ENCODE measurements at regions not wholly inside any gene's neighbourhood (a gene's known extent, or its start where the extent isn't known, plus 50 kb on each side); places are given as distances from the start of the nearest gene placed in this dataset.

DNA sequence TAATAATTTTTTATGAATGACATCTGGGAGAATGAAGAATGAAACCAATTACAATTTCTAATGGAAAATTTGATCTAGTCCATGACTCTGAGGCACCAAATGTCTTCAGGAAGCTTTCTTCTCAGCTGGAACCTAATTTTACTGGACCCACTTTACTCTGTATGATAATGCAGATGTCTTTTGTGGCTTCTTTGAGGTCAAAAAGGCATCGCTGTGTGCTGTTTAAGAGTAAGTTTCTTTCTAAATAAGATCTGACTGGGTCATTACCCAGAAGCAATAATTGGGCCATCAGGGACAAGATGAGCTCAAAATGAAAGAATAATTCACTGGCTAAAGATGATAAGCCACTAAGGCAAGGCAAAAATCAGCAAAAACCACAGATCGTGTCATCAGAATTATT, 633.4 kb downstream of the PSAT1 start:
- Histone ChIP-seq H2AFZ (ENCODE audit: low read length) (no peak overlapping the region), H3K79me2 (ENCODE audit: control insufficient read depth, insufficient read depth, low read length) (no peaks in the 10 kb centered on the region), H3K27ac (ENCODE audit: insufficient read depth, low read length) (no peak overlapping the region), H4K20me1 (ENCODE audit: control insufficient read depth, extremely low read depth, insufficient read depth, low read length) (no peaks in the 10 kb centered on the region), H3K4me3 (replicated peaks in 1 of 4; ENCODE audit: control extremely low read depth in 1 of 4, insufficient read depth in 1 of 4, low read depth in 3 of 4, low read length in 4 of 4) (no peak overlapping the region), H3K27me3 (ENCODE audit: control insufficient read depth, insufficient read depth, low read length) (no peaks in the 10 kb centered on the region), H3K4me1 (ENCODE audit: control insufficient read depth, extremely low read depth, insufficient read depth, low read length) (no peaks in the 10 kb centered on the region), H3K36me3 (ENCODE audit: control insufficient read depth, insufficient read depth, low read length) (no peaks in the 10 kb centered on the region), H3K4me2 (ENCODE audit: extremely low read depth, insufficient read depth, low read length) (no peak overlapping the region), H3K9ac (ENCODE audit: insufficient read depth, low read length) (no peak overlapping the region), H3K9me3 (ENCODE audit: control insufficient read depth, insufficient read depth, low read depth, low read length) (no peaks in the 10 kb centered on the region)
- TF ChIP-seq EZH2 (IDR thresholded peaks at IDR 0.05; ENCODE audit: low read length, missing control alignments), result no peak
- TF ChIP-seq, protein P1, sequence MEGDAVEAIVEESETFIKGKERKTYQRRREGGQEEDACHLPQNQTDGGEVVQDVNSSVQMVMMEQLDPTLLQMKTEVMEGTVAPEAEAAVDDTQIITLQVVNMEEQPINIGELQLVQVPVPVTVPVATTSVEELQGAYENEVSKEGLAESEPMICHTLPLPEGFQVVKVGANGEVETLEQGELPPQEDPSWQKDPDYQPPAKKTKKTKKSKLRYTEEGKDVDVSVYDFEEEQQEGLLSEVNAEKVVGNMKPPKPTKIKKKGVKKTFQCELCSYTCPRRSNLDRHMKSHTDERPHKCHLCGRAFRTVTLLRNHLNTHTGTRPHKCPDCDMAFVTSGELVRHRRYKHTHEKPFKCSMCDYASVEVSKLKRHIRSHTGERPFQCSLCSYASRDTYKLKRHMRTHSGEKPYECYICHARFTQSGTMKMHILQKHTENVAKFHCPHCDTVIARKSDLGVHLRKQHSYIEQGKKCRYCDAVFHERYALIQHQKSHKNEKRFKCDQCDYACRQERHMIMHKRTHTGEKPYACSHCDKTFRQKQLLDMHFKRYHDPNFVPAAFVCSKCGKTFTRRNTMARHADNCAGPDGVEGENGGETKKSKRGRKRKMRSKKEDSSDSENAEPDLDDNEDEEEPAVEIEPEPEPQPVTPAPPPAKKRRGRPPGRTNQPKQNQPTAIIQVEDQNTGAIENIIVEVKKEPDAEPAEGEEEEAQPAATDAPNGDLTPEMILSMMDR (conservative IDR thresholded peaks at IDR 0.05 in 1 of 2, IDR thresholded peaks at IDR 0.05 in 1 of 2; ENCODE audit: low read depth in 1 of 2, low read length in 2 of 2), result no peak
- no peak for DNase-seq (ENCODE audit: low read depth in 2 of 2)

- no peak for TF ChIP-seq EZH2 (IDR thresholded peaks at IDR 0.05; ENCODE audit: low read length, missing control alignments)
- TF ChIP-seq, protein P1 (conservative IDR thresholded peaks at IDR 0.05 in 1 of 2, IDR thresholded peaks at IDR 0.05 in 1 of 2; ENCODE audit: low read depth in 1 of 2, low read length in 2 of 2), result no peak
- Histone ChIP-seq H3K36me3 (ENCODE audit: control insufficient read depth, insufficient read depth, low read length) (no peaks in the 10 kb centered on the region), H3K9ac (ENCODE audit: insufficient read depth, low read length) (no peak overlapping the region), H3K9me3 (ENCODE audit: control insufficient read depth, insufficient read depth, low read depth, low read length) (no peaks in the 10 kb centered on the region), H2AFZ (ENCODE audit: low read length) (no peak overlapping the region), H4K20me1 (ENCODE audit: control insufficient read depth, extremely low read depth, insufficient read depth, low read length) (no peaks in the 10 kb centered on the region), H3K27ac (ENCODE audit: insufficient read depth, low read length) (no peak overlapping the region), H3K4me2 (ENCODE audit: extremely low read depth, insufficient read depth, low read length) (peak overlapping the region; percentile 57), H3K27me3 (ENCODE audit: control insufficient read depth, insufficient read depth, low read length) (no peaks in the 10 kb centered on the region), H3K79me2 (ENCODE audit: control insufficient read depth, insufficient read depth, low read length) (no peaks in the 10 kb centered on the region), H3K4me1 (ENCODE audit: control insufficient read depth, extremely low read depth, insufficient read depth, low read length) (no peaks in the 10 kb centered on the region), H3K4me3 (replicated peaks in 1 of 4; ENCODE audit: control extremely low read depth in 1 of 4, insufficient read depth in 1 of 4, low read depth in 3 of 4, low read length in 4 of 4) (no peak overlapping the region)
- DNase-seq (ENCODE audit: low read depth in 2 of 2), result peak; percentile 65 to 84
These were observed 636.1 kb downstream of the PSAT1 start for GRCh38 chr9:78932849-78933627.

- H3K9me3 ChIP-seq (ENCODE audit: control insufficient read depth, insufficient read depth, low read depth, low read length), result no peaks in the 10 kb centered on the region
- H3K4me3 ChIP-seq (replicated peaks in 1 of 4; ENCODE audit: control extremely low read depth in 1 of 4, insufficient read depth in 1 of 4, low read depth in 3 of 4, low read length in 4 of 4), result no peak overlapping the region
- no peak overlapping the region for H3K9ac ChIP-seq (ENCODE audit: insufficient read depth, low read length)
- no peak overlapping the region for H3K27ac ChIP-seq (ENCODE audit: insufficient read depth, low read length)
- no peak overlapping the region for H2AFZ ChIP-seq (ENCODE audit: low read length)
- H4K20me1 ChIP-seq (ENCODE audit: control insufficient read depth, extremely low read depth, insufficient read depth, low read length), result no peaks in the 10 kb centered on the region
- no peaks in the 10 kb centered on the region for H3K4me1 ChIP-seq (ENCODE audit: control insufficient read depth, extremely low read depth, insufficient read depth, low read length)
- TF ChIP-seq, protein P1 (conservative IDR thresholded peaks at IDR 0.05 in 1 of 2, IDR thresholded peaks at IDR 0.05 in 1 of 2; ENCODE audit: low read depth in 1 of 2, low read length in 2 of 2), result no peak
- no peak for TF ChIP-seq EZH2 (IDR thresholded peaks at IDR 0.05; ENCODE audit: low read length, missing control alignments)
- H3K36me3 ChIP-seq (ENCODE audit: control insufficient read depth, insufficient read depth, low read length), result no peaks in the 10 kb centered on the region
- H3K27me3 ChIP-seq (ENCODE audit: control insufficient read depth, insufficient read depth, low read length), result no peaks in the 10 kb centered on the region
- H3K4me2 ChIP-seq (ENCODE audit: extremely low read depth, insufficient read depth, low read length), result no peak overlapping the region
- H3K79me2 ChIP-seq (ENCODE audit: control insufficient read depth, insufficient read depth, low read length), result no peaks in the 10 kb centered on the region
- DNase-seq (ENCODE audit: low read depth in 2 of 2), result no peak
These were observed 636.9 kb upstream of the TLE4 start for GRCh38 chr9:78934880-78935279.
